T-helper 2 cell treated with Interferon-gamma antibody and Interleukin-4, amounts not matched to agents 100 ng/mL and 5 ng/mL, for 36 hours (primary cell): ENCODE measurements at regions not wholly inside any gene's neighbourhood (a gene's known extent, or its start where the extent isn't known, plus 50 kb on each side); places are given as distances from the start of the nearest gene placed in this dataset.

ENCODE experiments used
- intact Hi-C: fragments of 100-400 bp; cut with micrococcal nuclease; formaldehyde crosslinking; loops from one replicate; pipeline ENCODE4 v1.15.1; 2023

DNA sequence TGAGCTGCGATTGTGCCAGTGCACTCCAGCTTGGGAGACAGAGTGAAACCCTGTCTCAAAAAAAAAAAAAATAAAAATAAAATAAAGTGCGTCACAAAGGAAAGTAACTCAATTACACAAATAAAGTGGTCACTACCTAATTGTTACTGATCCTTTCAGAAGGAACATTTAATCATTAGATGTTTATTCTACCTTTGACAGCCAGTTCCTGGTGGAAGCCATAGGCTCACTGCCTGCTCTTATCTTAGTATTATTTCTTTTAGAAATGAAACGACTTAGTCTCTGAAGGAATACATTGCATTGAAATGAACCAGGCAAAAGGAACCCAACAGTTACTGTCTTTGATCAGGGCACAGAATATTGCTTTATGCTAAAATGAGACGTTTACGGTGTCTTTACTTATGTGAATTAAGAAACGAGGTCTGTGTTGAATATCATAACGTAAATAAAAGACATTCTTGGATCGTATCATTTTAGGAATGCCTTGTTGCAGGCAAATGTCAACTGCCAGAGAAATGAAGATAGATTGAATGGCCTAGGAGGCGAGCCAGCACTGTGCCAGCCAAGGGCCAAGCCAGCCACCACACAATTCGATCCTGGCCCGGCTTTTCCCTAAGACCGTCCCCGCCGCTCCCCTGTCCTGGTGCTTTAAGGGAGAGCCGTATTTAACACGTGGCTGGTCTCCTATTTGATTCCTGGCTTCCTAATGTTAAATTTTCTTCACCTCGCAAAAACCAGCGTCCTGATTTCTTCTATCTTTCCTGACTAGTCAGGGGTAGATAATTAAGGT is 136.7 kb upstream of the GMDS start:
- intact Hi-C loops, result no loop called here

- intact Hi-C loops, result no loop called here
Measured at GRCh38 chr6:2378891-2379652, 133.7 kb upstream of the GMDS start.

DNA sequence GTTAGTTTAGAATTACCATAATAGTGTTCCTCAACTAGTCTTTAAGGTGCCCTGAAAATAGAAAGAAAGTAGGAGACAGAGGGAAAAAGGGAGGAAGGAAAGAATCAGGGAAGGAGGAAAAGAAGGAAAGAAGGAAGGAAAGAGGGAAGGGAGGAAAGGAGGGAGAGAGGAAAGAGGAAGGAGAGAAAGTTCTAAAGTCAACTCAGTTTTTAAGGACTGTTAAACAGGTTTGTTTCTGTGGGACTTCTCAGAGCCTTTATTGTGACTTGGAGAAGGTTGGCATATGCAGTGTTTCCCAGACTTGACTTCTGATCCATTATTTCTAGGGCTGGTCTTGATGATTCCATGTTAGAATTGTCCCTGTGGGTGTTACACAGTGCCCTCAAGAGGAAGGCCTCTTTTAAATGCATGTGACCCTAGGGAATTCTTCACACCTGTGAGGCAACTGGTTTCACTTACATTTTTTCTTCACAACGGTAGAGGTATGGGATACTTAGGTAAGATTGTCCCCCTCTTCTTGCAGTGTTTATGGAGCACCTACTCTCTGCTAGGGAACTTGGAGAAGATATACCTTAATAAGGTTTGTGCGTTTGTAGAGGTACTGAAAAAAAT is 132.7 kb upstream of the GMDS start:
- intact Hi-C loops, result no loop called here

DNA sequence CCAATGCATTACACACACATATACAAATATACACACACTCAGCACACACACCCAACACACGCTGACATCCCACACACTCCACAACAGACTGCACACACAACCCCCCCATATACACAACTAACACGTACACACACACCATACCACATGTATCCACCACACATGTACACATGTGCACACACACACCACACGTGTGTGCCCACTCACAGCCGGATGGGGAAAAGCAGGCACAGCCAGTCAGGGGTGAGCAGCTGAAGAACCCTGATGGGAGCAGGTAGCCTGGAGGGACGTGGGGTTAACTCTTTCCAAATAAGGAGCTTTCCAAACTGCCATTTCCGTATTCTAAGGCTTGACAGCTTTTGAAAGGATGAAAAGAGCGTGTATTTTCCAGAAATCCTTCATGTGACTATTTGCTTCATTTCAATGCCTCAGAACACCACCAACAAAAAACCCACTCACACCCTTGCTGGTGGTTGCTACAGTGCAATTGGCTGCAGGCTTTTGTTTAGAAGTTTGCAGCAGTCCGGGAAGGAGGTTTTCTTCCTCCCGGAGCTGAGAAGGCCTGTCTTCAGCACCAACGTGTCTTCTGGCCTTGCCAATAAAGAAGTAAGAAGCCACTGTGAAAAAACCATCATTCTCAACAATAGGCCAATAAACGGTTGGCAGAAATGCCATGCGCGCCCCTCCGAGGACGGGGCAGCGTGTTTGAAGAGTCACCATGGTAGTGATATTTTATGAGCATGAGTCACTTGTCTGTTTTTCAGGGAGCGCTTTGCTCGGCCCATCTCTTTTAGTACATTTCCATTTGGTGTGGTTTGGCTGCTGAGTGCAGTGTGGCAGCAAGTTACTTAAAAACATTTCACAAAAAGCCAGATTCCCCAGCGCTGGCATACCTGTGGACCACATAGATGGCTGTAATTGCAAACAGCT is 131.3 kb upstream of the GMDS start:
- intact Hi-C loops, result no loop called here

- intact Hi-C loops, result no loop called here
Measured at GRCh38 chr6:2375443-2375842, 130.0 kb upstream of the GMDS start.

GRCh38 chr6:2369606-2370005 is 124.2 kb upstream of the GMDS start:
- intact Hi-C loops, result no loop called here

DNA sequence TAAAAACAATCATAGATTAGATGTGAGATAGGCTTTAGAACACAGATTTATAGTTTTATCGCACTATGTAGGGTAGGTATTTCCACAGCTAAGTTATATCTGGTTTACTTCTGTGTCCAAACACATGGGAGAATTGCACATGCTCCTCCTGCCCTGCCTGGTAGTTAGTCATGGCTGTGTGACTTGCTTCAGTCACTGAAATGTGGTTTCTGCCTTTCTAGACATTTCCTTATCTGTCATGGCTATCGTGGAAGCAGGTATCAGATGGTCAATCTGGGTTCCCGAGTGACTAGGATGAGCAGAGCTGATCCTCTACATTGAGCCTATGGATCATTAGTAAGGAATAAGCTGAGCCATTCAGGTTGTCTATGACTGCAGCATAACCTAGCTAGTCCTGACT is 117.8 kb upstream of the GMDS start:
- intact Hi-C loops, result no loop called here

DNA sequence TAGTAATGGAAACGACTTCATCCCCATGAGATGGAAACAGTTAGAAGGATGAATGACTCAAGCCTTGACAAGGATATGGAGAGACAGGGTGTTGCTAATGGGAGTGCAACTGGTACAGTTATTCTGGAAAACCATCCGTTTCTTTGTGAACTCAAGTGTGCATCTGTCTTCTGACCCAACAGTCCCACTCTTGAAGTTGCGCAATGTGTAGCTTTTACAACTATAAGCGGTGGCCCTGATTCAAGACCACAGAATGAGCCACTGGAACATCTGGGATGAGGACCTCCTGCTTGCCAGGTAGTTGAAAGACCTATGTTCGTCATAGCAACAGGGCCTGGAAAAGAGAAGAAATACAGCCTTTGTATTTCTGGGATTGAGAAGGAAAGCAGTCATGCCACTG is 115.8 kb upstream of the GMDS start:
- intact Hi-C loops, result no loop called here

GRCh38 chr6:2360716-2361115 is 115.3 kb upstream of the GMDS start:
- intact Hi-C loops, result no loop called here

DNA sequence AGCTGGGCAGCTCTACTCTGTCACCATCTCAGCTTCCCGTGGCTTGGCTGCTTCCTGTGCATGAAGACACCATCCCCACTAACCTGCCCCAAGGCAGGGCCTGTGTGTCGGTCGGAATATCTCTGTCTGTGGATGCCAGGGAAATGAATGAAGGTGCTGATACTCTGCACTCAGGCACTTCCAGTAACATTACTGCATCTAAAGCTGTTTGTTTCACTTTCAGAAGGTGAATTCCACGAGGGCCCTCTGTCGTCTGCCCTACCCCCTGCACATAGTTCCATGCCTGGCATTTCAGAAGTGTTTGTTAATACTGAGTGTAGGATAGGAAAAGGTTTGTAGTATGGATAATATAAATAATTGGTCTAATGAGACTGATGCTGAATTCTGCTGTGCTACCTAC is 114.7 kb upstream of the GMDS start:
- intact Hi-C loops, result no loop called here

DNA sequence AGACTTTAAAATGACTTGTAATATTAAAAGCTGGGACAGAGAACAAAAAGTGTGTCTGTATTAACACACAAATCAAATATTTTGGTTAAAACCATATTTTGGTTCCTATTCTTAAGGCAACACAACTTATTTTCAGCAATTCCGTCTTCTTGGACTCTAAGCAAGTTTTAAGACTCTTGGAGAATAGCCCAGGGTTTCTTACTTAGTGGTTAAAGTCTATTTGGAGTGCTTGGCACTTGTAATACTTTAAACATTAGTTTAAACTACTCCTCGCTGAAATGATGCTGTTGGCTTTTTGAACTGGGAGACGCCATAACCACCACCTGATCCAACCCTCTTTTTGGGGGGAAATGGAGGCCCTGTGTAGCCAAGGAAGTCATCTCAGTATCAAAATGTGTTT is 109.7 kb upstream of the GMDS start:
- intact Hi-C loops, result loop anchor here (2.0 to 10.0 kb wide), 3 partner anchors 250 to 758 kb away; no protein-coding TSS in a partner anchor

- intact Hi-C loops, result loop anchor here (1.0 to 10.0 kb wide), 4 partner anchors 145 to 757 kb away; no protein-coding TSS in a partner anchor
Measured at GRCh38 chr6:2354138-2354491, 108.7 kb upstream of the GMDS start.

DNA sequence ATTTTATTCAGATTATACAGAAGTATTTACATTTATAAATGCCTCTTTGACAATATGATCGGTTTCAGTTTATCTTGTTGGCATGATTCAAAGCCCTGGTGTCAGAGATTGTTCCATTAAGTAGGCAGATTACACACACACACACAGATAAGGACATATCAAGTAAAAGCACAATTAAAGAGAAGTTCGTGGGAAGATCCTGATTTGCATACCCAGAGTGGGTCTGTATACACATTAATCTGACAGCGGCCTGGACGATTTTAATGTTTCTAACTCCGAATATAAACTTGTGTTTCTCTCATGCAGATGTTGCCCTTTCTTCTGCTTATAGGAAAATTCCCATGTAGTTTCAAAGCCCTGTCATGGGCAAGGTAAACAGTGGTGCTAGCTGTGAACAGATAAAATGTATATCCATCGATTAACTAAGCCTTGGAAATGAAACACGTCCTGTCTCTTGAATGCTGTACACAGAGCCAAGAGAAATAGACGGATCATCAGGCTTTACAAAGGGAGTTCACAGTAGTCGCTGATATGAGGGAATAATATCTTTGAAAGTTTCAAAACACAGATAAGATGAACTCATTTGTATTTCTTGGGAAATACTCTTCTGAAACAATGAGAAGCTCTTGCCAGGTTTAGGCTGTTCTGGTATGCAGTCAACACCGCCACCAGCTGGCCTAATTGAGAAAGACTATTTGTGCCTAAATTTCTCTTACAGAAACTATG is 108.2 kb upstream of the GMDS start:
- intact Hi-C loops, result loop anchor here (1.0 to 10.0 kb wide), 4 partner anchors 144 to 757 kb away; no protein-coding TSS in a partner anchor

GRCh38 chr6:2351807-2352431 is 106.5 kb upstream of the GMDS start:
- intact Hi-C loops, result loop anchor here (10.0 kb wide), 1 partner anchor 247 kb away; no protein-coding TSS in a partner anchor

GRCh38 chr6:2351090-2351489 is 105.7 kb upstream of the GMDS start:
- intact Hi-C loops, result loop anchor here (10.0 kb wide), 1 partner anchor 246 kb away; no protein-coding TSS in a partner anchor

DNA sequence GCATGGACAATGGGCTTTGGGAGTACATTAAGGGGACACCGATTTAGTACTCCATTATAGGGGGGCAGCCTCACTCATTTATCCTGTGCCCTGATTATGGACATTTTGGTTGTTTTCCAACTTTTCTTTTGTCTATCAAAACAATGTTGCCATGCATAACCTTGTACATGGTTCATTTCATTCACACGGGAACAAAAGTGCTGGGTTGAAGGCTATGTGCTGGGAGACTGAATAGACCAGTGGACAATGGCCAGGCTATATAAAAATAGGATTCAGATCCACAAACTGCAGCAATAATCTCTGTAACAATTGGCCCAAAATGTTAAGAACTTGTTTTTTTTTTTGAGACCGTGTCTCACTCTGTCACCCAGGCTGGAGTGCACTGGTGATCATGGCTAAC is 100.7 kb upstream of the GMDS start:
- intact Hi-C loops, result no loop called here

- intact Hi-C loops, result no loop called here
Measured at GRCh38 chr6:2344319-2344905, 99.0 kb upstream of the GMDS start.

DNA sequence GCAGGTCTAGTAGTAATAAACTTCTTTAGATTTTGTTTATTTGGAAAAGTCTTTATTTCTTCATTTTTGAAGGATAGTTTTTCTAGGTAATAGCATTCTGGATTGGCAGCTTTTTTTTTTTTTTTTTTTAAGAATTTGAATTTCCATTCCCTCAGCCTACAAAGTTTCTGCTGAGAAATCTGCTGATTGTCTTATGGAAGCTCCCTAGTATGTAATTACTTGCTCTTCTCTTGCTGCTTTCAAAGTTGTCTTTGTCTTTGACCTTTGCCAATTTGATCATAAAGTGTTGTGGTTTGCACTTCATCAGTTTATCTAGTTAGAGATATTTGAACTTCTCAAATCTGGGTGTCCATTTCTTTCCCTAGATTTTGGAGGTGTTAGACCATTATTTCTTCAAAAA is 82.2 kb upstream of the GMDS start:
- intact Hi-C loops, result no loop called here

DNA sequence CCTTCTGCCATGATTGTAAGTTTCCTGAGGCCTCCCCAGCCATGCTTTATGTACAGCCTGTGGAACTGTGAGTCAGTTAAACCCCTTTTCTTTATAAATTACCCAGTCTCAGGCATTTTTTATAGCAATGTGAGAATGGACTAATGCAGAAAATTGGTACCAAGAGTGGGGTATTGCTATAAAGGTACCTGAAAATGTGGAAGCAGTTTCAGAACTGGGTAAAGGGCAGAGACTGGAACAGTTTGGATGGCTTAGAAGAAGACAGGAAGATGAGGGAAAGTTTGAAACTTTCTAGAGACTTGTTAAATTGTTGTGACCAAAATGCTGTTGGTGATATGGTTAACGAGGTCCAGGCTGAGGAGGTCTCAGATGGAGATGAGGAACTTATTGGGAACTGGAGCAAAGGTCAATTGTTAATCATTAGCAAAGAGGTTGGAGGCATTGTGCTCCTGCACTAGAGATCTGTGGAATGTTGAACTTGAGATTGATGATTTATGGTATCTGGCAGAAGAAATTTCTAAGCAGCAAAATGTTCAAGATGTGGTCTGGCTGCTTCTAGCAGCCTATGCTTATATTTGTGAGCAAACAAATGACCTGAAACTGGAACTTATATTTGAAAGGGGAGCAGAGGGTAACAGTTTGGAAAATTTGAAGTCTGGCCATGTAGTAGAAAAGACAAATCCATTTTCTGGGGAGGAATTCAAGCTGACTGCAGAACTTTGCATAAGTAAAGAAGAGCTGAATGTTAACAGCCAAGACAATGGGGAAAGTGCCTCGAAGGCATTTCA is 79.0 kb upstream of the GMDS start:
- intact Hi-C loops, result no loop called here
